ENCODE measurements at regions not wholly inside any gene's neighbourhood (a gene's known extent, or its start where the extent isn't known, plus 50 kb on each side); places are given as distances from the start of the nearest gene placed in this dataset.
"Not testable (repeated sequence)": the region's sequence is repeated elsewhere in the genome, so short reads cannot be mapped to it uniquely, and the experiment has no call there.

- Histone ChIP-seq H3K4me2 (ENCODE audit: control insufficient read depth, extremely low read depth, insufficient read depth, low read depth, low read length) (peak overlapping the region; percentile 57), H4K20me1 (ENCODE audit: control insufficient read depth, extremely low read depth, insufficient read depth, low read length) (no peaks in the 10 kb centered on the region), H3K79me2 (ENCODE audit: control insufficient read depth, insufficient read depth, low read length) (no peaks in the 10 kb centered on the region), H3K9ac (ENCODE audit: control insufficient read depth, extremely low read depth, insufficient read depth, low read length) (peak overlapping the region; percentile 29), H3K36me3 (ENCODE audit: control insufficient read depth in 2 of 2, extremely low read depth in 1 of 2, insufficient read depth in 2 of 2, low read length in 2 of 2) (no peaks in the 10 kb centered on the region), H3K4me3 (ENCODE audit: control insufficient read depth in 2 of 3, extremely low read depth in 1 of 3, insufficient read depth in 2 of 3, low read depth in 1 of 3, low read length in 3 of 3) (no peak overlapping the region), H3K9me3 (ENCODE audit: control insufficient read depth, low read depth, low read length) (peaks cover 3% of the 10 kb centered on the region), H3K9me1 (ENCODE audit: control insufficient read depth, extremely low read depth, insufficient read depth, low read length) (no peaks in the 10 kb centered on the region), H3K27me3 (ENCODE audit: control insufficient read depth, extremely low read depth, insufficient read depth, low read length) (no peaks in the 10 kb centered on the region), H3K27ac (ENCODE audit: control insufficient read depth, insufficient read depth, low read length) (peak overlapping the region; percentile 44), H3K4me1 (ENCODE audit: control insufficient read depth, extremely low read depth, insufficient read depth, low read length) (peaks cover 23% of the 10 kb centered on the region), H2AFZ (ENCODE audit: control insufficient read depth, low read length) (no peak overlapping the region)
- peak; percentile 90 for DNase-seq (ENCODE audit: low read depth, low spot score)
- FAIRE-seq = peak; percentile 94
- dilution Hi-C loops (cut with MboI; ENCODE audit: extremely low pct_ligation_motif_present, low sequenced_read_pairs) = no loop called here
- TF ChIP-seq EZH2 (IDR thresholded peaks at IDR 0.05; ENCODE audit: low read length) (no peak), CTCF (optimal IDR thresholded peaks at IDR 0.05 in 1 of 3, IDR thresholded peaks at IDR 0.05 in 1 of 3, conservative IDR thresholded peaks at IDR 0.05 in 1 of 3; ENCODE audit: extremely low read depth in 1 of 3, insufficient read depth in 2 of 3, low read length in 3 of 3) (no peak)
Measured at GRCh38 chr20:6660441-6660840, 107.0 kb upstream of the BMP2 start.

GRCh38 chr20:6658909-6659308, 108.6 kb upstream of the BMP2 start:
- H4K20me1 ChIP-seq (ENCODE audit: control insufficient read depth, extremely low read depth, insufficient read depth, low read length); H3K27ac ChIP-seq (ENCODE audit: control insufficient read depth, insufficient read depth, low read length); H3K4me2 ChIP-seq (ENCODE audit: control insufficient read depth, extremely low read depth, insufficient read depth, low read depth, low read length); DNase-seq (ENCODE audit: low read depth, low spot score); H3K27me3 ChIP-seq (ENCODE audit: control insufficient read depth, extremely low read depth, insufficient read depth, low read length); H2AFZ ChIP-seq (ENCODE audit: control insufficient read depth, low read length); H3K9me1 ChIP-seq (ENCODE audit: control insufficient read depth, extremely low read depth, insufficient read depth, low read length); FAIRE-seq; H3K9me3 ChIP-seq (ENCODE audit: control insufficient read depth, low read depth, low read length); H3K4me3 ChIP-seq (ENCODE audit: control insufficient read depth in 2 of 3, extremely low read depth in 1 of 3, insufficient read depth in 2 of 3, low read depth in 1 of 3, low read length in 3 of 3); H3K36me3 ChIP-seq (ENCODE audit: control insufficient read depth in 2 of 2, extremely low read depth in 1 of 2, insufficient read depth in 2 of 2, low read length in 2 of 2); H3K79me2 ChIP-seq (ENCODE audit: control insufficient read depth, insufficient read depth, low read length); dilution Hi-C loops (cut with MboI; ENCODE audit: extremely low pct_ligation_motif_present, low sequenced_read_pairs); H3K9ac ChIP-seq (ENCODE audit: control insufficient read depth, extremely low read depth, insufficient read depth, low read length): not testable (repeated sequence)
- peaks cover 35% of the 10 kb centered on the region for H3K4me1 ChIP-seq (ENCODE audit: control insufficient read depth, extremely low read depth, insufficient read depth, low read length)

DNA sequence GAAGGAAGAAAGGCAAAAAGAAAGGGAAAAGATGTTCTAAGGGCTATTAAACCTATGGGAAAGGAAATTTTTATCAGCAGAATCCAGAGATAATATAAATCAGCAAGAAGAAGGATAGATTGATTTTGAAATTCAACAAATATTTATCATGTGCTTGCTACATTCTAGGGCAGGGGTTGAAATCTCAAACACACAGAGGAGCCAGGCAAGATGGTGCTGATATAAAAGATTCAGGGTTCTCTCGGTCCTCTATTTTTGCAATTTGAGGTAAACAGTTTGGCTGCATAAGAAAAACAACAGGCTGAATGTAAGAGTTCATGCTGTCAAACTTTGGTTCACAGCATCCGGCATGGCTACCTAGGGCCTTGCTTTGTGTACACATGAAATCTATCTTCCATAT, 109.6 kb upstream of the BMP2 start:
- DNase-seq (ENCODE audit: low read depth, low spot score) (no peak), FAIRE-seq (no peak)
- Histone ChIP-seq H3K4me2 (ENCODE audit: control insufficient read depth, extremely low read depth, insufficient read depth, low read depth, low read length) (no peak overlapping the region), H3K27ac (ENCODE audit: control insufficient read depth, insufficient read depth, low read length) (no peak overlapping the region), H3K9me3 (ENCODE audit: control insufficient read depth, low read depth, low read length) (no peaks in the 10 kb centered on the region), H3K4me3 (ENCODE audit: control insufficient read depth in 2 of 3, extremely low read depth in 1 of 3, insufficient read depth in 2 of 3, low read depth in 1 of 3, low read length in 3 of 3) (no peak overlapping the region), H3K4me1 (ENCODE audit: control insufficient read depth, extremely low read depth, insufficient read depth, low read length) (peaks cover 35% of the 10 kb centered on the region), H3K27me3 (ENCODE audit: control insufficient read depth, extremely low read depth, insufficient read depth, low read length) (no peaks in the 10 kb centered on the region), H3K79me2 (ENCODE audit: control insufficient read depth, insufficient read depth, low read length) (no peaks in the 10 kb centered on the region), H3K9ac (ENCODE audit: control insufficient read depth, extremely low read depth, insufficient read depth, low read length) (no peak overlapping the region), H3K36me3 (ENCODE audit: control insufficient read depth in 2 of 2, extremely low read depth in 1 of 2, insufficient read depth in 2 of 2, low read length in 2 of 2) (no peaks in the 10 kb centered on the region), H4K20me1 (ENCODE audit: control insufficient read depth, extremely low read depth, insufficient read depth, low read length) (no peaks in the 10 kb centered on the region), H3K9me1 (ENCODE audit: control insufficient read depth, extremely low read depth, insufficient read depth, low read length) (no peaks in the 10 kb centered on the region), H2AFZ (ENCODE audit: control insufficient read depth, low read length) (no peak overlapping the region)
- no peak for TF ChIP-seq CTCF (optimal IDR thresholded peaks at IDR 0.05 in 1 of 3, IDR thresholded peaks at IDR 0.05 in 1 of 3, conservative IDR thresholded peaks at IDR 0.05 in 1 of 3; ENCODE audit: extremely low read depth in 1 of 3, insufficient read depth in 2 of 3, low read length in 3 of 3)
- TF ChIP-seq EZH2 (IDR thresholded peaks at IDR 0.05; ENCODE audit: low read length) = no peak
- dilution Hi-C loops (cut with MboI; ENCODE audit: extremely low pct_ligation_motif_present, low sequenced_read_pairs) = no loop called here

Data from keratinocyte (primary cell).